ENCODE measurements at regions not wholly inside any gene's neighbourhood (a gene's known extent, or its start where the extent isn't known, plus 50 kb on each side); places are given as distances from the start of the nearest gene placed in this dataset.
"Not testable (repeated sequence)": the region's sequence is repeated elsewhere in the genome, so short reads cannot be mapped to it uniquely, and the experiment has no call there.

GRCh38 chr4:49215082-49215479 lies 229.0 kb downstream of the CWH43 start:
- not testable (repeated sequence) for TF ChIP-seq ZBTB43 (CRISPR knock-in tag; IDR thresholded peaks at IDR 0.05); SP1 (CRISPR knock-in tag; conservative IDR thresholded peaks at IDR 0.05); NFE2L1 (CRISPR knock-in tag; IDR thresholded peaks at IDR 0.05); ESRRA (CRISPR knock-in tag; IDR thresholded peaks at IDR 0.05; ENCODE audit: borderline replicate concordance)
- TF ChIP-seq, protein P1, sequence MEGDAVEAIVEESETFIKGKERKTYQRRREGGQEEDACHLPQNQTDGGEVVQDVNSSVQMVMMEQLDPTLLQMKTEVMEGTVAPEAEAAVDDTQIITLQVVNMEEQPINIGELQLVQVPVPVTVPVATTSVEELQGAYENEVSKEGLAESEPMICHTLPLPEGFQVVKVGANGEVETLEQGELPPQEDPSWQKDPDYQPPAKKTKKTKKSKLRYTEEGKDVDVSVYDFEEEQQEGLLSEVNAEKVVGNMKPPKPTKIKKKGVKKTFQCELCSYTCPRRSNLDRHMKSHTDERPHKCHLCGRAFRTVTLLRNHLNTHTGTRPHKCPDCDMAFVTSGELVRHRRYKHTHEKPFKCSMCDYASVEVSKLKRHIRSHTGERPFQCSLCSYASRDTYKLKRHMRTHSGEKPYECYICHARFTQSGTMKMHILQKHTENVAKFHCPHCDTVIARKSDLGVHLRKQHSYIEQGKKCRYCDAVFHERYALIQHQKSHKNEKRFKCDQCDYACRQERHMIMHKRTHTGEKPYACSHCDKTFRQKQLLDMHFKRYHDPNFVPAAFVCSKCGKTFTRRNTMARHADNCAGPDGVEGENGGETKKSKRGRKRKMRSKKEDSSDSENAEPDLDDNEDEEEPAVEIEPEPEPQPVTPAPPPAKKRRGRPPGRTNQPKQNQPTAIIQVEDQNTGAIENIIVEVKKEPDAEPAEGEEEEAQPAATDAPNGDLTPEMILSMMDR (IDR thresholded peaks at IDR 0.05), result not testable (repeated sequence)
- TF ChIP-seq, protein P2, sequence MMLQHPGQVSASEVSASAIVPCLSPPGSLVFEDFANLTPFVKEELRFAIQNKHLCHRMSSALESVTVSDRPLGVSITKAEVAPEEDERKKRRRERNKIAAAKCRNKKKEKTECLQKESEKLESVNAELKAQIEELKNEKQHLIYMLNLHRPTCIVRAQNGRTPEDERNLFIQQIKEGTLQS (CRISPR knock-in tag; conservative IDR thresholded peaks at IDR 0.05), result not testable (repeated sequence)

Measured in WTC11 (cell line).